ENCODE measurements at regions not wholly inside any gene's neighbourhood (a gene's known extent, or its start where the extent isn't known, plus 50 kb on each side); places are given as distances from the start of the nearest gene placed in this dataset.

DNA sequence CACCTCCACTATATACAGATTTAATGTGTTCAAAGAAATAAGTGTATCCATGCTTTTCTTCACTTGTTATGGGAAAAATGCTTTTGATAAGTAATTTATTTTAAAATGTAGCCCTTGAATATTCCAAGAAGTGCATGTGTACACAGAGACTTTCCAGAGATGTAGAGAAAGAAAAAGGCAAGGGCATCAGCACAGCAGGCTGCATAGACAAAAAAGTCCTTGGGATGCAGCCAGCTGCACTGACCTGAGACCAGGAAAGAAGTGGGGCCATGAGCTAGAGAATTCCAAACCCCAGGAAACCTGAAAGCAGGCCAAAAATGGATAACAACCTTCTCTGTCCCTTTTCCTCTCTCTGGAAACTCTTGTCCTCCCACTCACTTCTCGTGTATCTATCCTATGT is 51.6 kb upstream of the PRDM8 start:
- TF ChIP-seq POLR2A (IDR thresholded peaks at IDR 0.05) = no peak
- TF ChIP-seq, protein P1, sequence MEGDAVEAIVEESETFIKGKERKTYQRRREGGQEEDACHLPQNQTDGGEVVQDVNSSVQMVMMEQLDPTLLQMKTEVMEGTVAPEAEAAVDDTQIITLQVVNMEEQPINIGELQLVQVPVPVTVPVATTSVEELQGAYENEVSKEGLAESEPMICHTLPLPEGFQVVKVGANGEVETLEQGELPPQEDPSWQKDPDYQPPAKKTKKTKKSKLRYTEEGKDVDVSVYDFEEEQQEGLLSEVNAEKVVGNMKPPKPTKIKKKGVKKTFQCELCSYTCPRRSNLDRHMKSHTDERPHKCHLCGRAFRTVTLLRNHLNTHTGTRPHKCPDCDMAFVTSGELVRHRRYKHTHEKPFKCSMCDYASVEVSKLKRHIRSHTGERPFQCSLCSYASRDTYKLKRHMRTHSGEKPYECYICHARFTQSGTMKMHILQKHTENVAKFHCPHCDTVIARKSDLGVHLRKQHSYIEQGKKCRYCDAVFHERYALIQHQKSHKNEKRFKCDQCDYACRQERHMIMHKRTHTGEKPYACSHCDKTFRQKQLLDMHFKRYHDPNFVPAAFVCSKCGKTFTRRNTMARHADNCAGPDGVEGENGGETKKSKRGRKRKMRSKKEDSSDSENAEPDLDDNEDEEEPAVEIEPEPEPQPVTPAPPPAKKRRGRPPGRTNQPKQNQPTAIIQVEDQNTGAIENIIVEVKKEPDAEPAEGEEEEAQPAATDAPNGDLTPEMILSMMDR (IDR thresholded peaks at IDR 0.05) = no peak
- H3K36me3 ChIP-seq = no peaks in the 10 kb centered on the region
- no peaks in the 10 kb centered on the region for H3K4me1 ChIP-seq
- no peak overlapping the region for H3K4me3 ChIP-seq
- no peaks in the 10 kb centered on the region for H3K9me3 ChIP-seq
- no peak overlapping the region for H3K27ac ChIP-seq
- DNase-seq = no peak
- no peaks in the 10 kb centered on the region for H3K27me3 ChIP-seq

GRCh38 chr4:80144676-80145470 is 52.4 kb upstream of the PRDM8 start:
- Histone ChIP-seq H3K4me3 (no peak overlapping the region), H3K27me3 (no peaks in the 10 kb centered on the region), H3K4me1 (no peaks in the 10 kb centered on the region), H3K36me3 (no peaks in the 10 kb centered on the region), H3K9me3 (no peaks in the 10 kb centered on the region), H3K27ac (no peak overlapping the region)
- no peak for DNase-seq
- TF ChIP-seq, protein P1 (IDR thresholded peaks at IDR 0.05) = no peak
- no peak for TF ChIP-seq POLR2A (IDR thresholded peaks at IDR 0.05)

DNA sequence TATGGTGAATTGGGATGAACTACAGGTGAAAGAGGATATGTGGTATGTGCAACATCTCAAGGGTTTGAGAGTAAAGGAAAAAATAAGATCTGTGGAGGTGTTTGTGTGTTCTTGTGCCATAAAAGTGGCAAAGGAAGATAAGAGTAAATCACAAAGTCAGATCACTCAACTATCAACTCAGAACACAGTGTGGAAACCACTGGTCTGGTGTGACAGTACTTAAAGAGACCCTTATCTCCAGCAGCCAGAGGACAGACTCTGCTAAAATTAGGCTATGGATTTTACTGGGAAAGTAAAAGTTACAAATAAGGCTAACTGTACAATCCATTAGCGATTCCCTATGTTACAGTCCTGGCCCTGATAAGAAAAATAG is 54.0 kb upstream of the PRDM8 start:
- no peaks in the 10 kb centered on the region for H3K36me3 ChIP-seq
- H3K27ac ChIP-seq = no peak overlapping the region
- no peaks in the 10 kb centered on the region for H3K4me1 ChIP-seq
- no peak overlapping the region for H3K4me3 ChIP-seq
- no peak for DNase-seq
- no peaks in the 10 kb centered on the region for H3K9me3 ChIP-seq
- TF ChIP-seq, protein P1 (IDR thresholded peaks at IDR 0.05) = no peak
- no peak for TF ChIP-seq POLR2A (IDR thresholded peaks at IDR 0.05)
- no peaks in the 10 kb centered on the region for H3K27me3 ChIP-seq

DNA sequence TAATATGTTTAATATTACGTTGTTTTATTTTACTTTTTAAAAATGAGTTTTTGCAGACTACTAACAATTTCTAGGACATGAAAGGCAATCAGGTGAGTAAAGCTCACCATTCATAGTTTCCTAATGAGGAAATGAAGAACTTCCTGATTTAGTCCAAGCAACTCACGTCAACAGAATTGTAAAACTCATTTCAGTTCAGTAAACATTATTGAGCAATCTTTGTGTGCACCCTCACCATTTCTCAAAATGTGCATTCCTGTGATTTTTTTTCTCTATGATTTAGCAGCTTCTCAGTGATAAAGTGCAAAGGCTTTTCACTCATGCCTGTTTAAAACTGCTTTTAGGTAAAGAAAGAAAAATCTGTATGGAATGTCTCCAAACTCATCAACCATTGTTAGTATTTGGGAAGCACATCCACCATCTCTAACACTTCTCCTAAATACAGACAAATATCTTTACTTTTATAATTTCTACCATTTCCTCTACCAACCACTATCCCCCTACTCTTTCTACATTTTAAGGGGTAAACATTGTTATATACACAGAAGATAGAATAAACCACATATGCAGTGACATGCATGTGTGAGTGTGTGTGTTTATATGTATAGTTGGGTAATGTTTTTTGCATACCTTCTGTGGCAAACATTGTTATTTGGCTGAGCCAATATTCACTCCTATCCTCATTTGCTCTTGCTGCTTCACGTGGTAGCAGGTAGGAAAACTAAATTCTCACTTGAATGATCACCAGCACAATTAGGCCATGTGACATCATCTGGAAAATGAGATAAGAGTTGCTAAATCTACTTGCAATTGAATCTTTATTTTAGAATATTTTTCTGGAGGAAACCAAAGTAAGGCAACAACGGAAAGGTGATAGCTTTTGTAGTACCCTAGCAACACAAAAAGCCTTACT is 54.7 kb upstream of the PRDM8 start:
- DNase-seq = no peak
- no peaks in the 10 kb centered on the region for H3K27me3 ChIP-seq
- H3K4me3 ChIP-seq = no peak overlapping the region
- H3K9me3 ChIP-seq = no peaks in the 10 kb centered on the region
- no peaks in the 10 kb centered on the region for H3K36me3 ChIP-seq
- TF ChIP-seq, protein P1 (IDR thresholded peaks at IDR 0.05) = no peak
- TF ChIP-seq POLR2A (IDR thresholded peaks at IDR 0.05) = no peak
- no peak overlapping the region for H3K27ac ChIP-seq
- H3K4me1 ChIP-seq = no peaks in the 10 kb centered on the region

DNA sequence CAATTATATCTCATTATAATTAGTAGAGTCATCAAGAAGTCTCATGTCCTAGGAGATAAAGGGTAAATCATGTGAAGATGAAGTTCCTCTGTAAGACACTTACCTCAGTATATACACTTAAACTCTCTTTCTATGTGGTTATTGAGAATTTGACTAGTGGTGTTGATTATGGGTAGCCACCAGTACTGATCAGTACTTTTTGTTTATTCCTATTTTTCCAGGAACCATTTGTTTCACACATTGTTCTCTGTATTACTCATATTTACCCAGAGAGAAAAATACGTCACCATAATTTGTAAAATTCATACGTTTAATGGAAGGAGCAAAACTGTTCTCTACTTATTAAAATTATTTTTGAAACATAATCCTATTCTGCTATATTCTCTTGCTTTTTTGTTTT is 55.8 kb upstream of the PRDM8 start:
- DNase-seq = no peak
- H3K4me1 ChIP-seq = no peaks in the 10 kb centered on the region
- H3K9me3 ChIP-seq = no peaks in the 10 kb centered on the region
- H3K27me3 ChIP-seq = no peaks in the 10 kb centered on the region
- TF ChIP-seq POLR2A (IDR thresholded peaks at IDR 0.05) = no peak
- TF ChIP-seq, protein P1 (IDR thresholded peaks at IDR 0.05) = no peak
- H3K4me3 ChIP-seq = no peak overlapping the region
- no peak overlapping the region for H3K27ac ChIP-seq
- H3K36me3 ChIP-seq = no peaks in the 10 kb centered on the region

All from Peyer's patch (tissue), 4 donors.